GM20000 (cell line): ENCODE measurements at regions not wholly inside any gene's neighbourhood (a gene's known extent, or its start where the extent isn't known, plus 50 kb on each side); places are given as distances from the start of the nearest gene placed in this dataset.

ENCODE experiments used
- DNase-seq: peaks from one replicate; pipeline ENCODE4 v3.0.0; 2012; ENCODE audit warnings: low spot score
- CTCF ChIP-seq: IDR thresholded peaks from 2 replicates; pipeline ENCODE4 v1.5.1; 2012; ENCODE audit warnings: mild to moderate bottlenecking, control low read depth; ENCODE audit errors: extremely low read depth, missing control alignments

GRCh38 chr11:104795501-104796213, 102.6 kb downstream of the CASP12 start:
- no peak for TF ChIP-seq CTCF
- DNase-seq, result no peak

- TF ChIP-seq CTCF, result no peak
- no peak for DNase-seq
Measured at GRCh38 chr11:104792861-104793260, 105.4 kb downstream of the CASP12 start.

GRCh38 chr11:104791896-104792295, 106.4 kb downstream of the CASP12 start:
- DNase-seq, result no peak
- no peak for TF ChIP-seq CTCF

- no peak for DNase-seq
- TF ChIP-seq CTCF, result no peak
Measured at GRCh38 chr11:104784684-104785460, 113.4 kb downstream of the CASP12 start.

- DNase-seq, result no peak
- TF ChIP-seq CTCF, result no peak
Measured at GRCh38 chr11:104783241-104783640, 115.0 kb downstream of the CASP12 start.

- no peak for DNase-seq
- TF ChIP-seq CTCF, result no peak
Measured at GRCh38 chr11:104782377-104782754, 115.9 kb downstream of the CASP12 start.

- no peak for DNase-seq
- TF ChIP-seq CTCF, result no peak
Measured at GRCh38 chr11:104781719-104782376, 116.4 kb downstream of the CASP12 start.
